Activated CD8-positive, alpha-beta T cell treated with anti-CD3 and anti-CD28 coated beads, Interleukin-2, amount 10 ng/mL, durations not matched to agents 7 days and 5 days (primary cell): ENCODE measurements at regions not wholly inside any gene's neighbourhood (a gene's known extent, or its start where the extent isn't known, plus 50 kb on each side); places are given as distances from the start of the nearest gene placed in this dataset.

Experiments
- ATAC-seq: fragments of 150-1000 bp; cut with Tn5 transposase; one replicate; pipeline ENCODE4 v1.10.0; 2021; ENCODE audit warnings: moderate library complexity
- CTCF ChIA-PET: fragments of 350-600 bp; sonication (Branson Sonifier 250); formaldehyde crosslinking; loops from one replicate; lab custom pipeline; 2021; ENCODE audit warnings: antibody characterized with exemption; lab: Charles Lee
- POLR2A ChIA-PET: fragments of 350-600 bp; sonication (Branson Sonifier 250); formaldehyde crosslinking; loops from one replicate; lab custom pipeline; 2021; ENCODE audit warnings: antibody characterized with exemption; lab: Charles Lee
- DNase-seq: peaks from one replicate; pipeline ENCODE4 v3.0.0-alpha.2; 2020
- H3K27ac Mint-ChIP-seq: one replicate; pipeline ENCODE4 v1.8.0; 2021; ENCODE audit warnings: mild to moderate bottlenecking, mixed read lengths
- H3K27me3 Mint-ChIP-seq: one replicate; pipeline ENCODE4 v1.8.0; 2021; ENCODE audit warnings: low read depth, mixed read lengths
- H3K36me3 Mint-ChIP-seq: one replicate; pipeline ENCODE4 v1.8.0; 2021; ENCODE audit warnings: low read depth, mixed read lengths
- H3K4me1 Mint-ChIP-seq: one replicate; pipeline ENCODE4 v1.8.0; 2021; ENCODE audit warnings: low read depth, mixed read lengths
- H3K4me3 Mint-ChIP-seq: one replicate; pipeline ENCODE4 v1.8.0; 2021; ENCODE audit warnings: mild to moderate bottlenecking, mixed read lengths
- H3K9me3 Mint-ChIP-seq: one replicate; pipeline ENCODE4 v1.8.0; 2022; ENCODE audit warnings: mixed read lengths; ENCODE audit not compliant: insufficient read depth

DNA sequence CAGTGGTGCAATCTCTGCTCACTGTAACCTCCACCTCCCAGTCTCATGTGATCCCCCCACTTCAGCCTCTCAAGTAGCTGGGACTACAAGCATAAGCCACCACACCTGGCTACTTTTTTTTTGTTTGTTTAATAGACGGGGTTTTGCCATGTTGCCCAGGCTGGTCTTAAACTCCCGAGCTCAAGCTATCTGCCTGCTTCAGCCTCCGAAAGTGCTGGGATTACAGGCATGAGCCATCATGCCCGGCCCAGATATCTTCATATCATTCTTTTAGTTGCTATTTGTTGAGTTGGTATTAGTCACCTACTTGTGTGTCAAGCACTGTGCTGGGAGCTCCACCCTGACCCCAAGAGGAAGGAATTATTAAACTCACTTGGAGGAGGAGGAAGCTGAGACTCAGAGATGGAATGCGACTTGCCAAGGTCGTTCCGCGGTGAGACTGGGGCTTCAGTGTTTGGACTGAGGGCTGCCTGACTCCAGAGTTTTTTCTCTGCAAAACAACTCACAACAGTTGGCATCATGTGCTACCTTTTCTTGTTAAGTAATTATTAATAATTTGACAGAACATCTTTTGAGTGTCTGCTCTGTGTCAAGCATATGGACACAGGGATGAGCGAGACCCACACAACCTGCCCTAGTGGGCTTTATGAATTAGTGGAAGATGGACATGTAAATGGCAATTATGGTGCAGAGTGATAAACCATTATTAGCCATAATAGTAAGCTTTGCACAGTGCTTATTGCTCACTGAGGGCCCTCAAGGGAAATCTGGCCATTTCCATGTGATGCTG lies 132.0 kb downstream of the FOXD2 start:
- Mint-ChIP-seq H3K36me3 (no peaks in the 10 kb centered on the region), H3K27me3 (peaks cover 21% of the 10 kb centered on the region), H3K4me1 (peaks cover 6% of the 10 kb centered on the region), H3K27ac (no peak overlapping the region), H3K4me3 (no peak overlapping the region), H3K9me3 (no peaks in the 10 kb centered on the region)
- POLR2A ChIA-PET: no interaction called here
- ATAC-seq: no peak
- no peak for DNase-seq
- CTCF ChIA-PET: no interaction called here

DNA sequence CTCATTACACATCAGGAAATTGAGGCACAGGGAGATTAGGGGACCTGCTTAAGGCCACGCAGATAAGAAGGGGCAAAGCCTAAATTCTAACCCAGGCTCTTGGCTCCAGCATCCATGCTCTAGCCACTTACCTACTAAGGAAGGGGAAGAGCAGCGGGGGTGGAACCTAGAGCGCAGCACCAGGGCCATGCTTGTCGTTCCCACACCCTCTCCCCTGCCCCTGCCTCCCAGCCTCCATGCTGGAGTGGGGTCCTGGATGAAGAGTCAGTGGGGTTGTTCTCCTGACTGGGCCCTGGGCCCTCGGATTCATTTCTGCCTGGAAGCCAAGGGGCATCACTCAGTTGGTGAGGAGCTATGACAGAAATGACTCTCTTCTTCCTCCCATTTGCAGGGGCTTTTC lies 133.3 kb downstream of the FOXD2 start:
- ChIA-PET POLR2A (no interaction called here), CTCF (interaction anchor here (1.4 kb wide), 1 partner anchor 134 kb away, joined by 3 read pairs; the partner anchor contains the start of gene FOXD2)
- ATAC-seq (no peak), DNase-seq (no peak)
- Mint-ChIP-seq H3K9me3 (no peaks in the 10 kb centered on the region), H3K36me3 (no peaks in the 10 kb centered on the region), H3K27ac (no peak overlapping the region), H3K4me1 (peaks cover 6% of the 10 kb centered on the region), H3K27me3 (peaks cover 24% of the 10 kb centered on the region), H3K4me3 (no peak overlapping the region)

DNA sequence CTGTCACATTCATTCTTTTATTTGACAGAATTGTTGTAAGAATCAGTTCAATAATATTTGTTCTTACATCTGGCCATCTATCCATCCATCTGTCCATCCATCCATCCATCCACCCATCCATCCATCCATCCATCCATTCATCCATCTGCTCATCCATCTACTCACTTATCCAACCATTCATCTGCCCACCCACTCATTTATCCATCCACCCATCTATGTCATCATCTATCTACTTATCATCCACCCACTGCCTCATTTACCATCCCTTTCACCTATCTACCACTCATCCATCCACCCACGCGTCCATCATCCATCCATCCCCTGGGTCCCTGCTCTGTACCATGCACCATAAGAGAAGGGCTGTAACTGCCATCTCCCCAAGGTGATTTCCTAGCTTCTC lies 134.1 kb downstream of the FOXD2 start:
- DNase-seq (no peak), ATAC-seq (no peak)
- peaks cover 6% of the 10 kb centered on the region for H3K4me1 Mint-ChIP-seq
- H3K4me3 Mint-ChIP-seq: no peak overlapping the region
- peak overlapping the region; percentile 27 for H3K27ac Mint-ChIP-seq
- H3K36me3 Mint-ChIP-seq: no peaks in the 10 kb centered on the region
- ChIA-PET POLR2A (no interaction called here), CTCF (interaction anchor here (1.4 kb wide), 1 partner anchor 134 kb away, joined by 3 read pairs; the partner anchor contains the start of gene FOXD2)
- no peaks in the 10 kb centered on the region for H3K9me3 Mint-ChIP-seq
- peaks cover 24% of the 10 kb centered on the region for H3K27me3 Mint-ChIP-seq

DNA sequence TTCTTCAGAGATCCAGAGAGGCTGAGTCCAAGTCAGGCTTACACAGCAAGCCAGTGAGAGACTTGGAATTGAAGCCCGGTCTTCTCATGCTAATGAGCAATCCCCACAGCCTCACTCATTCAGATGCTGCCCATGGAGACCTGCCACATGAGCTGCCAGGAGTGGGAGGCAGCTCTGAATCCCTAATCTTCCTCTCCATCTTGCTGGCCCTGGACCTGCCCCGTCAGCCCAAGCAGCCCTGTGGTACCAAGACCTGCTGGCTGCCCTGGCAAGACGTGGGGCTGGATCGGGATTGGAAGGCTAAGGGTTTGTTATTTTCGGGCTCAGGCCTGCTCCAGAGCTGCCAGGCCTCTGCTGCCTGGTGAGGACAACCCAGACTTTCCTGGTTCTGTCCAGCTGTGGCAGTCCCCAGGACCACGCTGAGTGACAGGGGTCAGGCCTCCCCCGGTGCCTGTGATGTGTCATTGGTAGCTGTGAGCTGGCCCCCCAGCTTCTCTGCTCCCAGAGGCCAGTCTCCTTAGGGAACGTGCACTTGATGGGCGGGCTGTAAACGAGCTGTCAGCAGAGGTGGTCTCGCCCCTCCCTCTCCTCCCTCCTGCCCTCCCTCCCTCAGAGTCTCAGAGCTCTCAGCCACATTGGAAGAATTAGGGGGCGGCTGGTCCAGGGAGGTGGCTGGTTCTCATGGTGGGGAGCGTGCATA lies 135.0 kb downstream of the FOXD2 start:
- Mint-ChIP-seq H3K27ac (no peak overlapping the region), H3K27me3 (peaks cover 24% of the 10 kb centered on the region), H3K36me3 (no peaks in the 10 kb centered on the region), H3K4me3 (no peak overlapping the region), H3K9me3 (no peaks in the 10 kb centered on the region), H3K4me1 (peaks cover 6% of the 10 kb centered on the region)
- ChIA-PET CTCF (no interaction called here), POLR2A (interaction anchor here (0.6 kb wide), 1 partner anchor 378 kb away, joined by 3 read pairs; no protein-coding TSS in a partner anchor)
- ATAC-seq (no peak), DNase-seq (no peak)

DNA sequence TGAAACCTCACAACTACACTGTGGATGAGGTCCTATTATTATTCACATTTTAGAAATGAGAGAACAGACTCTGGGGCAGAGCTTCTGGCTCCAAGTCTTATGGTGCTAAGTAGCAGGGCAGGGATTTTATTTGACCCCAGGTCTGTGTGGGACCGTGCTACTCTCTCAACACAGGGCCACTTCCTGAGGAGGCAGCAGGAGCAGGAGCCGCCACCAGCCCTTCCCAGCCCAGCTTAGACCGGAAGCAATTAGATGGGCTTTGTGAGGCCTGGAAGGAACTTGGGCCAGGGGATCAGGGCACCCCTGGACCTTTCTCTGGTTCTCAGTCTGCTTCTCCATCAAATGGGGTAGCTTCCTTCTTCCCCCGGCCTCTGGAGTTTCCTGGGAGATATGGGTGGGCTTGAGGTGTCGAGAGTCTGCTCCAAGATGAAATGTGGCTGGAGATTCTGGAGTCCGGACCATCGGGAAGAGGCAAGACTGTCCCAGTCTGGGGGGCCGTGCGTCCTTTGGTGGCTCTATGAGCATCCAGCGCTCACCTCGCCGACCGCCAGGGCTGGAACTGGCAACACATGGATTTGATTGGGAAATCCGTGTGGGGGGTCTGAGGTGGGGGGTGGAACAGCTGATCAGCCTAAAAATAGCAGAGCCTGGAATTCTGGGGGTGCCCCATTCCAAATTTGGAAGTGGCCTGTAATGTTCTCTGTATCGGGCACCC lies 136.8 kb downstream of the FOXD2 start:
- Mint-ChIP-seq H3K4me3 (no peak overlapping the region), H3K9me3 (no peaks in the 10 kb centered on the region), H3K27ac (no peak overlapping the region), H3K4me1 (peaks cover 6% of the 10 kb centered on the region), H3K36me3 (no peaks in the 10 kb centered on the region), H3K27me3 (peaks cover 16% of the 10 kb centered on the region)
- ATAC-seq (no peak), DNase-seq (no peak)
- ChIA-PET POLR2A (no interaction called here), CTCF (no interaction called here)

DNA sequence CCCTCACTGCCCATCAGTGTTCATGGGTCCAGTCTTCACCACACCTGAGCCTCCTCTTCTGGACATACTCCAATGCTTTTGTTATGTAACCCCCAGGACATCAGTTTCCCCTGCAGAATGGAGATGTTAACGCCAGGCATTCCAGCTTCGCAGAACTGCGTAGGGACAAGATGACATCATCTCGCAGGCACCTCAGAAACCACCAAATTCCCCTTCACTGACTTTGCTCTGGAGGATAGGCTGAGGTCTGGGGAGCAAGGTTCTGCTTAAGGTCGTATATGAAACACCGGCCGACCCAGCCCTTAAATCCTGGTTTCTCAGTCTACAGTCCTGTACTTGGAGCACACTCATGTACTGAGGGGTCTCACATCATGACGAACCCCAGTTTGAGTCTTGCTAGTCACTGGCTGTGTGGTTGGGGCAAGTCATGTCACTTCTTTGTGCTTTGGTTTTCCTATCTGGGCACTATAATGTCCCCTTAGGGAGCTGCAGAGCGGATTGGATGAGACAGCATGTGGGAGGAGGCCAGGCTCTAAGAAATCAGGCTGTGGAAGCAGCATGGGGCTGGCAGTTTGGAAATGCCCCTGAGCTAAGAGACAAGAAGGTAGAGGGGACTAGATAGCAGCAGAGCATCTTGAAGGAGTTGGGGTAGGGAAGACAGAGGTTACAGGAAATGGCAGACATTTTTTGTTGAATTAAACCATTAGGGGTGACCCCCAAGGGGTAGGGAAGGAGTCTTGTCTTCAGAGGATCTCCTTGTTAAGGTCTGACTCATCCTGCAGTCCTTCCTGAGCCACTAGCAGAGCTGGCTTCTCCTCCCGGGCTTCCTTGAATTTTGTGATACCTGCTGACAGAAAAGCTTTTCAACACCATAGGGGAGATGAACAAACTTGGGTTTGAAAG lies 138.3 kb downstream of the FOXD2 start:
- no peak for ATAC-seq
- Mint-ChIP-seq H3K4me1 (no peaks in the 10 kb centered on the region), H3K4me3 (no peak overlapping the region), H3K27me3 (peaks cover 12% of the 10 kb centered on the region), H3K27ac (no peak overlapping the region), H3K36me3 (no peaks in the 10 kb centered on the region), H3K9me3 (no peaks in the 10 kb centered on the region)
- ChIA-PET POLR2A (no interaction called here), CTCF (no interaction called here)
- no peak for DNase-seq

DNA sequence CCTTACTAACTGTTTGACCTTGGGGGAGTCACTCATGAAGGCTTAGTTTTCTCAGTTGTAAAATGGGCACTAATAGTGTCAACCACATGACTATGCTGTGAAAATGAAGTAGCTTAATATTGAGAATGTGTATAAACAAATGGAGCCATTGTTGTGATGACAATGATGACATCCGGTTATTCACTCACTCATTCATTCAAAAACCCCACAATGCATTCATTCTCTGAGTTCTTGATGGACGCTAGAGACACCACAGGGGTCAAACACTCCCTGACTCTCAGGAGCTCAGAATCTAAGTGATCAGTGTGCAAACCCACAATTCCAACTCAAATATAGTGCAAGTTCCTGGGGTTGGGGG lies 138.9 kb downstream of the FOXD2 start:
- H3K27ac Mint-ChIP-seq: no peak overlapping the region
- ChIA-PET POLR2A (no interaction called here), CTCF (no interaction called here)
- no peaks in the 10 kb centered on the region for H3K4me1 Mint-ChIP-seq
- DNase-seq (no peak), ATAC-seq (no peak)
- no peaks in the 10 kb centered on the region for H3K36me3 Mint-ChIP-seq
- H3K27me3 Mint-ChIP-seq: peaks cover 13% of the 10 kb centered on the region
- no peak overlapping the region for H3K4me3 Mint-ChIP-seq
- H3K9me3 Mint-ChIP-seq: no peaks in the 10 kb centered on the region

DNA sequence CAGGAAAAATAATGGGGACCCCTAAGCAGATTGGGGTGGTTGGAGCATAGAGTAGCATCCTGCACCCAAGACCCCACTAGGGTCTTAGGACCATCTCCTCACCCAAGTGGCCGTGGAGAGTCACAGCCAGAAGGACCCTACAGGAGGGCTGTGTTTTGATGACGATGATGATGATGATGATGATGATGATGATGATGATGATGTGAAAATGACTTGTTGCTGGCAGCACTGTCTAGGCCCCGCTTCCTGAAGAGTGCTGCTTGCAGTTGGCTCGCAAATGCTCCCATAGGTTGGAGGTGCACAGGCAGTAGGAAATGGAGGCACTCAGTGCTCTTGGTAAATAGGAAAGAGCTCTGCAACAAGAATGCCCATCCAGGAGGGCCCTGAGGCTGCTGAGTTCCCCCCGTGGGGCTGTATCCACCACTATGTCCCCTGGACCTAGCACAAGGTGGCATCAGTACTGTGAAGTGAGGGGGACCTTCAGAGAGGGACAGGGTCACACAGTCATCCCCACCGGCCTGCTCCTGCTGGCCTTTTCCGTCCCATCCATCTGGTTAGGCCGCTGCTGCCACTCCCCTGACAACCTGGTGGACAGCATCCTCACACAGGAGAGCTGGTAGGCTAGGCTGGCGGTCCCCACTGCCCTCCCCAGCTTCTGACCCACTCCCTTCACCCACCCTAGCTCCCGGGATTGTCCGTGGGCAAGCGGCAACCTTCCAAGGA lies 139.6 kb downstream of the FOXD2 start:
- no peak for ATAC-seq
- H3K4me3 Mint-ChIP-seq: no peak overlapping the region
- ChIA-PET POLR2A (no interaction called here), CTCF (no interaction called here)
- H3K9me3 Mint-ChIP-seq: no peaks in the 10 kb centered on the region
- H3K4me1 Mint-ChIP-seq: peaks cover 1% of the 10 kb centered on the region
- no peak overlapping the region for H3K27ac Mint-ChIP-seq
- no peak for DNase-seq
- H3K36me3 Mint-ChIP-seq: no peaks in the 10 kb centered on the region
- H3K27me3 Mint-ChIP-seq: peaks cover 9% of the 10 kb centered on the region

DNA sequence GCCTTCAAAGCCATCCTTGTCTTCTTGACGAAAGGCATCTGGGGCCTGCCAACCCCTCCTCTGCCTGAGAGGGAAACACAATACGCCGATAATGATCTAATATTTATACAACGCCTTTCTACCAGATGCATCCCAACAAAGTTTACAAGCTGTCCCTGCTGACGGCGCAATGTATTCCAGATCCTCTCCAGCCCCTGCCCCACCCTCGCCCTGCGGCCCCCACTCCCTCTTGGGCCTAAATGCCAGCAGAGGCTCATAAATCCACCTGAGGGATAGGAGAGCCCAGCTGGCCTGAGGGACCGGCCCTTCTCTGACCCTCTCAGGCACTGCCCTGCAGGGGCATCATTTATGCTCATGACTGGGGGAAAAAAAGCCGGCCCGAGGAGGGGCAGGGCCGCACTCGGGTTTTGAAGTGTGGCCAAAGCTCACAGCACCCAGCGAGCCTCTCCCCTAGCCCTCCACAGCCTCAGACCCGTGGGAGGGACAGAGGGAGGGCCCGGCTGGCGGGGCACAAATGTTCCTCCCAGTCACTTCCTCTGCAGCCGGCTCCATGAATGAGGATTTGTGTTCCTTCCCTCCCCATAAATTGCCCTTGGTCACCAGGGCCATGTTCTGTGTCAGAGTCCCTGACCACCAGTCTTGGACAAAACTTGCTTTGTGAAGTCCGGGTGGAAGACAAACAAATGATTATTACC lies 140.3 kb downstream of the FOXD2 start:
- Mint-ChIP-seq H3K4me1 (peaks cover 8% of the 10 kb centered on the region), H3K27me3 (peaks cover 9% of the 10 kb centered on the region), H3K27ac (no peak overlapping the region), H3K9me3 (no peaks in the 10 kb centered on the region), H3K36me3 (no peaks in the 10 kb centered on the region), H3K4me3 (no peak overlapping the region)
- ChIA-PET CTCF (no interaction called here), POLR2A (no interaction called here)
- no peak for ATAC-seq
- DNase-seq: no peak

DNA sequence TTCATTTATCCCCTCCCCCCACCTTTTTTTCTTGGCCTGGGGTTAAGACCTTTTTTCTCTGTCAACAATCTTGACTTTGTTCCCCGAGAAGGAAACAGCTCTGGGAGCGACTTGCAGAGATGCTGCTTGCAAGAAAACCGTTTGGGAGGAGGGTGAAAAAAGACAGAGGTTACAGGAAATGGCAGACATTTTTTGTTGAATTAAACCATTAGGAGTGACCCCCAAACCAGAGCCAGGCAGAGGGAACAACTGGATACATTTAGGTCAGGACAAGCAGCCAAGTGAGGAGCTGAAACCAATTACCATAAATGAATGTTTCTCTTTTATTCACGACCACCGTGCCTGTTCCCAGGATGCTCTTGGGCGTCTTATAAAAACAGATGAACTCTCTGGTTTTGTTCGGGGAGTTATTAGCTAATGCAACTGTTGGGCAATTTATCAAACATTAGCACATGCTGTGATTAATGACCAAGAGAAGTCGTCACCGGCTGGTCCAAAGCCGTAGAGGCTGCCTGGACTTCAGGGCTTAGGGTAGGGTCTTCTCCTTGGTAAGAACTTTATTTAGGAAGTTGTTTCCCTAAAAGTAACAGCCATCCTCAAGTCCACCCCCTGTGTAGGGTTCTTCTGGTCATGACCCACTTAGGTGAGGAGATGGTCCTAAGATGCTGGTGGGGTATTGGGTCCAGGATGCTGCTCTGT lies 141.0 kb downstream of the FOXD2 start:
- ChIA-PET POLR2A (no interaction called here), CTCF (no interaction called here)
- DNase-seq: no peak
- Mint-ChIP-seq H3K4me3 (no peak overlapping the region), H3K27me3 (peaks cover 11% of the 10 kb centered on the region), H3K9me3 (no peaks in the 10 kb centered on the region), H3K4me1 (peaks cover 14% of the 10 kb centered on the region), H3K27ac (no peak overlapping the region), H3K36me3 (no peaks in the 10 kb centered on the region)
- ATAC-seq: no peak
